HG03175 (cell line): ENCODE measurements at regions not wholly inside any gene's neighbourhood (a gene's known extent, or its start where the extent isn't known, plus 50 kb on each side); places are given as distances from the start of the nearest gene placed in this dataset.
"Not testable (repeated sequence)": the region's sequence is repeated elsewhere in the genome, so short reads cannot be mapped to it uniquely, and the experiment has no call there.

Experiments
- ATAC-seq: cut with Tn5 transposase; IDR thresholded peaks from one replicate; pipeline ENCODE4 v1.9.1; 2021; ENCODE audit warnings: mild to moderate bottlenecking, moderate library complexity; ENCODE audit not compliant: unreplicated experiment

- ATAC-seq = no peak
Measured at GRCh38 chr2:53543083-53543482, 224.5 kb upstream of the CHAC2 start.

GRCh38 chr2:53536583-53537361, 230.8 kb upstream of the CHAC2 start:
- ATAC-seq = no peak

GRCh38 chr2:53535234-53535840, 232.3 kb upstream of the CHAC2 start:
- no peak for ATAC-seq

- ATAC-seq = no peak
Measured at GRCh38 chr2:53530126-53530525, 237.5 kb upstream of the CHAC2 start.

GRCh38 chr2:53527056-53527455, 240.5 kb upstream of the CHAC2 start:
- no peak for ATAC-seq

GRCh38 chr2:53519918-53520841, 247.4 kb upstream of the CHAC2 start:
- no peak for ATAC-seq

GRCh38 chr2:53517406-53517805, 250.2 kb upstream of the CHAC2 start:
- ATAC-seq = no peak

GRCh38 chr2:53516650-53517049, 251.0 kb upstream of the CHAC2 start:
- ATAC-seq = no peak

GRCh38 chr2:53515435-53516332, 251.9 kb upstream of the CHAC2 start:
- no peak for ATAC-seq

GRCh38 chr2:53513167-53513666, 254.4 kb upstream of the CHAC2 start:
- ATAC-seq = no peak

GRCh38 chr2:53512071-53512826, 255.4 kb upstream of the CHAC2 start:
- ATAC-seq = no peak

GRCh38 chr2:53511549-53511948, 256.1 kb upstream of the CHAC2 start:
- ATAC-seq = no peak

- ATAC-seq = no peak
Measured at GRCh38 chr2:53510401-53510800, 257.2 kb upstream of the CHAC2 start.

- no peak for ATAC-seq
Measured at GRCh38 chr2:53509831-53510388, 257.7 kb upstream of the CHAC2 start.

GRCh38 chr2:53508667-53509066, 258.9 kb upstream of the CHAC2 start:
- ATAC-seq = no peak

- not testable (repeated sequence) for ATAC-seq
Measured at GRCh38 chr2:53507070-53507469, 260.5 kb upstream of the CHAC2 start.

GRCh38 chr2:53505826-53506225, 261.8 kb upstream of the CHAC2 start:
- ATAC-seq = no peak

- no peak for ATAC-seq
Measured at GRCh38 chr2:53504507-53504906, 263.1 kb upstream of the CHAC2 start.

GRCh38 chr2:53500181-53500580, 267.4 kb upstream of the CHAC2 start:
- ATAC-seq = no peak
